PFSK-1 (cell line): ENCODE measurements at regions not wholly inside any gene's neighbourhood (a gene's known extent, or its start where the extent isn't known, plus 50 kb on each side); places are given as distances from the start of the nearest gene placed in this dataset.

Experiments
- POLR2AphosphoS5 ChIP-seq: IDR thresholded peaks from 2 replicates; pipeline ENCODE4 v1.6.1; 2012; ENCODE audit warnings: low read depth, mild to moderate bottlenecking, control low read depth, low read length, moderate library complexity
- SIN3A ChIP-seq: IDR thresholded peaks from 2 replicates; pipeline ENCODE4 v1.6.1; 2012; ENCODE audit warnings: mild to moderate bottlenecking, low read length, moderate library complexity, borderline replicate concordance; ENCODE audit not compliant: insufficient read depth
- TAF1 ChIP-seq: IDR thresholded peaks from 2 replicates; pipeline ENCODE4 v1.6.1; 2012; ENCODE audit warnings: low read length, control low read depth, borderline replicate concordance; ENCODE audit not compliant: insufficient read depth

DNA sequence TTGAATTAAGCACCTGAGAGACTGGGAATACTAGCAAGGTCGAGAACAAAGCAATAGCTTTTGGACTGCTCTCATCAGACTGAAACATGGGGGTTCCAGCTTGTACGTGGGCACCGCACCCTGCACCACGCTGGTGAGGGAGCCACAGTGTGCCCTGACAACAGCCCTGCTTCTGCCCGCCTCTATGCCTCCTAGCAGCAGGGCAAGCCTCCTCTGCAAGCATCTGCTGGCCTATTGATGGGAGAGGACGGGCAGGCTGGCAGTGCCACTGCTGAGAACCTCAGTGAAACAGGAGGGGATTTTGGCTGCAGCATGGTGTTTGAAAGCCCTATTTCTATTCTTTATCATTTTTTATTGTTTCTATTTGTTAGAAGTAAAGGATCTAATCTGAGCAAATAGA is 146.1 kb upstream of the OTOS start:
- TF ChIP-seq TAF1 (no peak), POLR2AphosphoS5 (no peak), SIN3A (no peak)
